GM19395 (cell line): ENCODE measurements at regions not wholly inside any gene's neighbourhood (a gene's known extent, or its start where the extent isn't known, plus 50 kb on each side); places are given as distances from the start of the nearest gene placed in this dataset.

Source experiments
- ATAC-seq: cut with Tn5 transposase; IDR thresholded peaks from one replicate; pipeline ENCODE4 v1.9.1; 2021; ENCODE audit warnings: mild to moderate bottlenecking, moderate library complexity; ENCODE audit not compliant: unreplicated experiment

- ATAC-seq: no peak
Observed at GRCh38 chr1:185376840-185377635, 60.0 kb upstream of the IVNS1ABP start.

GRCh38 chr1:185376288-185376687 is 59.2 kb upstream of the IVNS1ABP start:
- no peak for ATAC-seq

- ATAC-seq: no peak
Observed at GRCh38 chr1:185375583-185375982, 58.5 kb upstream of the IVNS1ABP start.

- ATAC-seq: no peak
Observed at GRCh38 chr1:185373813-185374529, 56.9 kb upstream of the IVNS1ABP start.

GRCh38 chr1:185369786-185370185 is 52.7 kb upstream of the IVNS1ABP start:
- no peak for ATAC-seq

- ATAC-seq: no peak
Observed at GRCh38 chr1:185368913-185369491, 52.0 kb upstream of the IVNS1ABP start.

- ATAC-seq: no peak
Observed at GRCh38 chr1:185368313-185368855, 51.3 kb upstream of the IVNS1ABP start.

GRCh38 chr1:185367218-185367617 is 50.2 kb upstream of the IVNS1ABP start:
- no peak for ATAC-seq
